Islet of Langerhans (tissue), 1 donor: ENCODE measurements at regions not wholly inside any gene's neighbourhood (a gene's known extent, or its start where the extent isn't known, plus 50 kb on each side); places are given as distances from the start of the nearest gene placed in this dataset.
A peak's percentile ranks its signal among the peaks of the same experiment; 100 is the strongest.
"Not testable (repeated sequence)": the region's sequence is repeated elsewhere in the genome, so short reads cannot be mapped to it uniquely, and the experiment has no call there.

ENCODE experiments used
- FAIRE-seq: peaks from one replicate; lab custom pipeline; 2011; peaks lifted over from hg19 to GRCh38; lab: Jason Lieb, UNC

DNA sequence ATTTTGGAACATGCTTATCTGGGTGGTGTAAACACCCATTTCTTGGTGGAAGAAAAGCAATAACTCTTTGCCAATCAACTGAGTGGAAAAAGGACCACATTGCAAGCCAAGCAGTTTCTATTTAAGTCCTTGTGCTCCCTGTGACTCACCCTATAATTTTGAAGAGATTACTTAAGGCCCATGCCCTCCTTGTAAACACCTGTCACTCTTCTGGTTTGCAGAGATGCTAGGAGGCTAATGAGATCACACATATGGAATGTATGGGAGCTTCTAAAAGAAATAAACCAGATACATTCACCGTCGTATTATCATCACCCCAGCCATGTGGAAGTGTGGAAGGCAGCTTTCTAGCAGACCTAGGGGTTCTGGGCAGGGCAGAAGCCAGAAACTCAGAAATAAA, 337.1 kb downstream of the GADD45G start:
- FAIRE-seq = peak; percentile 49

DNA sequence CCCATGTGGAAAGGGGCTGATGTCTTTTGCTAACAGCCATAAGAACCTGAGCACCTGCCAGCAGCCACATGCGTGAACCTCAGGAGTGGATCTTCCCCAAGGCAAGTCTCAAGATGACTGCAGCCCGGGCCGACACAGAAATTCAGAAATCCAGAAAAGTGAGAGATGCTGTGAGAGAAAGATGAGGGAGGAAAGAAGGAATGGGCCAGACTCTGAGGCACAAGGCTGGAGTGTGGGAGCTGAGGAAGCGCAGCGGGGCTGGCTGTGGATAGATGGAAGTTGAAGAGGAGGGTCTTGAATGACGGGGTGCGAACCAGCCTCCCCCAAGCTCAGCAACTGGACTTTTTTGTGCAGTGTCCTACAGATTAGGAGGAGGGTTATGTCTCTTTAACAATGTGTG, 337.8 kb downstream of the GADD45G start:
- FAIRE-seq = no peak

DNA sequence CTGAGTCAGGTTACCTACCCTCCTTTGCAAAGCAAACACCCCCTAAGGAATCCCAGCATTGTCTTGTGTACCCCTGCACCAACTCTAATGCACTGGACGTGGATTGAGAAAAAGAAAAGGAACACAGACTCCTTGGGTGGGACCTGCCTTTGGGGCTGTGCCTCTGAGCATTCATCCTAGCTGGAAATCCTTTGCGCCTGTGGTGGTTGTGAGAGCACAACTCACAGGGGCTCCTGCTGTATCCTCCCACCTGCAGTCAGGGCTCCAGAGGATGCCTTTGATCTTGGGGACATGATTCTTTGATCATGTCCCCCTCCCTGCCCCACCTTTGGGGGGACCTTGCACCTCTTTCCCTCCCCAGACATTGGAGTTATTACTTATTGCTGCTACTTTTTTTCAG, 338.5 kb downstream of the GADD45G start:
- FAIRE-seq = no peak

DNA sequence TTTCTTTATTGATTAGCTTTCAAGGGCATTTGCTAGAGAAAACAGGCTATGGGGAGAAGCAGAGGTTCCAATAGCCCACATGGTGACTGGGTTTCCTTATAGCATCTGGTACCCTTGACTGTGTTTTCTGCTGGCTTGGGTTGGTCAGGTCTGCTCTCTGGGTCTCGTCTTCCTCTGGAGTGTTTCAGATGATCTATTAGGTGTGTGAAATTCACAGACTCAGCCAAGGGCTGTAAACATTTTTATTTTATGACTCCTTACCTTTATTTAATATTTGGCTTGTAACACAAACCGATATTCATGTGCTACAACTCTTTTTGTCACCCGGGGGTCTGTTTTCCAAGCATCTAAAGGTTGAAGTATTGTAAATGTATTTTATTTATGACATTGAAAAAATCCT, 338.9 kb downstream of the GADD45G start:
- peak; percentile 55 for FAIRE-seq

DNA sequence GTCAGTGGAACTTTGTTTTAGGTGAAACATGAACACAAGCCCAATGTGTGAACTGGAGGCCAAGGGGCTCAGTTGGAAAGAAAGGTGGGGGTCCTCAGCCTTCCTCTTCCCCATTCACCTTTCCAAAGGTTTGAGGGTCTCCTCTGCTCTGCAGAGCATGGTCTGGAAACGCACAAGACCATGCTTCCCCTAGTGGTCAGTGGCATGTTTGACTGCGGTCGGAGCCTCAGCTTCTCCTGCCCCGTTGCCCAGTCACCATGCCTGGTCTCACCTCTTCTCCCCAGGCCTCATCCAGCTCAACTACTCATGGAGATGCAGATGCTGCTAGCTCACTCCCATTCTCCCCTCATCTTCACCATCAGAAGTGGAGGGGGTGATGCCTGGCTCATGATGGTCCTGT, 340.3 kb downstream of the GADD45G start:
- no peak for FAIRE-seq

DNA sequence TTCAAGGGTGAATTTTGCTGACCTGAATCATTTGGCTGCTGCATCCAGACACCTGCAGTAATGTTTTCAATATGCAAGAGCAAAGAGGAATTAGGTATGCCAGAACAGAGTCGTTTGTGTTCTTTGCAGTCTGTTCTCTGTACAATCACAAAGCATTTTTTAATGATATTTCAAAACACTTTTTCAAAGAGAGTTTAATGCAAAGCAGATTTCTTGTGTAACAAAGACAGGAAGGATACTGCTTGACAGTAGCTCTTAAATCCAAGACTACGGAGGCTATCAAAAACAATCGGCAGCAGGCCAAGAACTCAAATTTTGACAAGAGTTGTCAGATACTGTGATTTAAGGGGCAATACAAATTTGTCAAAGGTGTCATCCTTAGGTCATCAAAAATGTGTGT, 341.9 kb downstream of the GADD45G start:
- no peak for FAIRE-seq

DNA sequence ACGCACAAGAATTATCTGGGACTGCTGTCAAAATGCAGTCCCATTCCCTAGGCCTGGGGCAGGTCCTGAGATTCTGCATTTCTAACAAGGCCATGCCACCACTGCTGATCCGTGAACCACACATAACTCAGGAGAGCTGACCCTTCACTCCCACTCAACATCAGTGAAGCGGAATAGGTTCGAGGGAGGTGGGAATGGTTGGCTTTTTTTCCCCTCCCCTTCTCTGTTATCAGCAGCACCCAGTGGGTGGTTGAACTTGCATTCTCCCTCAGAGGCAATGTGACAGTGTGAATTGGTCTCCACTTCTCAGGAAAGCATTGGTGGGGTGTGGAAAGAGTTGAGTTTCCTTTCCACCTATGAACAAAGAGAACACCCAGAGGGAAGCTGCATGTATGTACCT, 344.3 kb downstream of the GADD45G start:
- FAIRE-seq = no peak

DNA sequence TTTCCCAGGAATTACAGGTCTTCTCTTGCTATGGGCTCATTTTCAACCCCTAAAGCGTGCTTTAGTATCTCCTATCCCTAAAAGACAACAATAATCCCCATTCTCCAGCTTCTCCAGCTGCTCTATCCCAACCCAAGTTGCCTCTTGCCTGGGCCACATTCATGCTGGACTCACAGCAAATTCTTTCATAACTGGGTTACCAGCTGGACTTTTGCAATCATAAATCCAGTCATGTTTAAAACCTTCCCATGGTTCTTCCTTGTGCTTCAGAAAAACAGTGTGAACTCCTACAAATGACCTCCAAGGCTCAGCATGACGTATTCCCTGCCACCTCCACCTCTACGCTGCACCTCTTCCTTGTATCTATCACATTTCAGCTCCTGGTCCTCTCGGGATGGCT, 346.9 kb downstream of the GADD45G start:
- FAIRE-seq = no peak

DNA sequence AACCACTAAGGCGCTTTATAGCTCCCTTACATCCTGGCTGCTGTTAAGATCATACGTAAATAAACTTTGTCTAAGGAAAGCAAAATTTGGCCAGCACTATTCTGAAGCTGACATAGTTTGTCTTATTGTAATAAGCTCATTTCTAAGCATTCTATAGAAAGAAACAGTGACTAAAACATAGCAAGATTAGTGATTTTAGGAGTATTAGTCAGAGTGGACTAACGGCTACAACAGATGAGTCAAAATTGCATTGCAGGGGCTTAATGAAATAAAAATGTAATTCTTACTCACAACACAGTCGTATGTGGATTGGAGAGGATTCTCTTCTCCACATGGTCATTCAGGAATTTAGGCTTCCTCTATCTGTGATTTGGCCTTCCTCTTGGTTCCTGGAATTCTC, 347.6 kb downstream of the GADD45G start:
- no peak for FAIRE-seq

DNA sequence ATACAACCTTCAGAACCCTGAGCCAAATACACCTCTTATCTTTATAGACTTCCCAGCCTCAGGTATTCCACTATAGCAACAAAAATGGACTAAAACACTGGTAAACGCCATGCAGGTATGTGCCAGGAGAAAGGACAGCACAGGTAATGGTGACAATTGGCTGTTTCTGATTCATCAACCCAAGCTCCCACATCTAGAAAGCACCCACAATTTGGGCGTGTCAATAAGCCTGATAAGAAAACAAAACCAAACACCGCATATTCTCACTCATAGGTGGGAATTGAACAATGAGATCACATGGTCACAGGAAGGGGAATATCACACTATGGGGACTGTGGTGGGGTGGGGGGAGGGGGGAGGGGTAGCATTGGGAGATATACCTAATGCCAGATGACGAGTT, 348.5 kb downstream of the GADD45G start:
- FAIRE-seq = not testable (repeated sequence)

DNA sequence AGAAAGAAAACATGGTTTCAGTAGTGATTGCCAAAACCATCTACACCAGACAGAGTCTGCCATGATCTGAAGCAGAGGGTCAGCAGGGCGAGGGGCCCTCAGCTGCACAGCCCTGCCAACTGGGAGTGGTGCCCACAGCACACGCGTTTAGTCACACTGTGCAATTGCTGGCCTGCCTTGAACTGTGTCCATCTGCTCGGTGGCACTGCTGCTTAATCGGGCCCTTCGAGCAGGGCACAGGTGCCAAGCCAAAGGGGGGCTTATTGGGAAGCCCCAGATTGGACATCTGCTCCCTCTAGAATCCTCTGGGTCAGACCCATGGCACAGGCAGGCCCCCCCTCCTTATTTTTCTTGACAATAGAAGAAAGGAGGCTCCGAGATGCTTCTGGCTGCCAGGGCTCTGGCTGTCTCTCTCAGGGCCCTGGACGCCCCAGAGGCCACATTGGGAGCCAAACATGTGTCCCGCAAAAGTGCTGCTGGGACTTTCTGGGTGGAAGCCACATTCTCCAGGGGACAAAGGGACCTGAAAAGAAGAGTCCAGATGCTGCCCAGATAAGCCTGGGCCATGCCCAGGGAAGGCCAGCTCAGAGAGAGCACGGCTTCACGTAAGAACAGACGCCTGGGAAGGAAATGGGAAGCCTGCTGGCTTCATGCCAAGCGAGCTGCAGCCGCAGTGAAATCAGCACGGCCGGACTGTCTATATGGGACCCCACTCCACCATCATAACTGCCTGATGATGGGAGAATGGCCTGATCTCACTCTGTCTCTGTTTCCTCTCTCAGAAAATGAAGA, 349.2 kb downstream of the GADD45G start:
- no peak for FAIRE-seq

DNA sequence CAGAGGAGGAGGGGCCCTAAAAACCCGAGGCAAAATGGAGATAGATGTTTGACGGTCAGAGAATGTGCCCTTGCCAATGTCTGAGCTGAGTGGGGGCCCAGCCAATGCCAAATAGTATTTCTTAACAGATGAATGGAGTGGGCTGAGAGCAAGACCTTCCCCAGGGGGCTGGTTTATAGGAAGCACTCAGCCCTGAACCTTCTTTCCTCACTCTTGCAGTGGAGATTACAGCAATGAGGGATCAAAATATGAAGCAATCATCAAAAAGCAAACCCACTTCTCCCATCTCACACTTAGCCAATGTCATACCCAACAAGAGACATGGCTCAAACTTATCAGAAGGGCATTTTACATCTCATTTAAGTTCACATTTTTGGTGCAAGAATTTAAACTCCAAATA, 350.3 kb downstream of the GADD45G start:
- FAIRE-seq = no peak

DNA sequence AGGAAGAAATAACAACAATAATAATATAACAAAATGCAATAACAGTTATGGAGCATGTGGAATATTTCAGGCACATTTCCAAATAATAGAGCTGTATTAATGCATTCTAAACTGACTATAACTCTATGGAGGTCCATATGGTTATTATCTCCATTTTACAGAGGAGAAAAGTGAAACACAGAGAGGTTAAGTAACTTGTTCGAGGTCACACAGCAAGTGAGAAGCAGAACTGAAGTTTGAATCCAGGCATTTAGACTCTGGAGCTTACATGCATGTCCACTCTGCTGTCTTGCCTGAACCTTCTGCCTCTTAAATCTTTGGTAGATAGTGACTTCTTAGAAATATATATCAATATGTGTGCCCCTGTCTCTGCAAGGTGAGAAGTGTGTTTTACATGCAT, 350.8 kb downstream of the GADD45G start:
- FAIRE-seq = no peak

DNA sequence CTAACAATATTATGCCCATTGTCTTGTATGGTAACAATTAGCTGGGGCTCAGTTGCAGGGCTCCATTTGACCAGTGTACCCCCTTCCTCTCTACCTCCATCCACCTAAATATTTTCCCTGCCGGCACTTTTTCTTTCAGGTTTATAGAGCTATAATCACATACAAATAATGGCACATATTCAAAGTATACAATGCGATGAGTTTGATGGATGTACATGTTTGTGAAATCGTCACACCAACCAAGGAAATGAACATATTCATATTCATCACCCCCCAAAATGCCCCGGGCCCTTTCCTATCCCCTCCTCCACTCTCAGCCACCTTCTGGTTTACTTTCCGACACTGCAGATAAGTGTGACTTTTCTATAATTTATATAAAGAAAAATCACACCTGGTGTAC, 351.5 kb downstream of the GADD45G start:
- FAIRE-seq = no peak

DNA sequence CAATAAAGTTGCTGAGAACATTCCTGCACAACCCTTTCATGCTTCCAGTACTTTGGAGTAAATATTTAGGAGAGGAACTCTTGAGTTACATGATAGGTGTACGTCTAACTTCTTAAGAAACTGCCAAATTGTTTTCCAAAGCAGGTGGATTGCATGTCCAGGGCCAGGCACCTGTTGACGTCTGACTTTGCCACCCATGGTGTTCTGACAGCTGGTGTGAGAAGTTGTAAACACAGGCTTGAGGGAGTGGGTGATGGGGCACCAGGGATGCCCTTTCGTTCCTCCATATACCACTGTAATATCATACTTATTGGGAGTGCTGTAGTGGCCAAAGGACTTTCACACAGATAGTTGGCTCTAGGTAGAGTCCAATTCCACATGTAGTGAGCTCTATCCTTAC, 352.1 kb downstream of the GADD45G start:
- no peak for FAIRE-seq

DNA sequence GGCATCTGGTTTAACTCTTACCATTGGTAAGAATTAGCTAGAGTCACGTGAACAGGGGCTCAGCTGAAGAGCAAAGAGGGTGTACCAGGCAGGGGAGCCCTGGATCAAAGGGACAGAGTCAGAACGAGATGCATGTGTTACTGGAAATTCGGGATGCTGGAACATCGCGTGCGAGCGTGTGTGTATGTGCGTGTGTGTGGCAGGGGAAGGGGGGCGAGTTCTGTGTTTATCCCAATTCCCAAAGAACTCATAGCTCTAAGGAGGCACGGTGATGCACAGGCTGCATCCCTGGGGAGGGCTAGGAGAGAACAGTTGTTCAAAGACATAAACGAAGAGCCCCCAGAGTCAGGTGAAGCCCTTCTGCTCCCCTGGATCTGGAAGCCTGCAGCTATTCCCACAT, 353.3 kb downstream of the GADD45G start:
- FAIRE-seq = no peak

DNA sequence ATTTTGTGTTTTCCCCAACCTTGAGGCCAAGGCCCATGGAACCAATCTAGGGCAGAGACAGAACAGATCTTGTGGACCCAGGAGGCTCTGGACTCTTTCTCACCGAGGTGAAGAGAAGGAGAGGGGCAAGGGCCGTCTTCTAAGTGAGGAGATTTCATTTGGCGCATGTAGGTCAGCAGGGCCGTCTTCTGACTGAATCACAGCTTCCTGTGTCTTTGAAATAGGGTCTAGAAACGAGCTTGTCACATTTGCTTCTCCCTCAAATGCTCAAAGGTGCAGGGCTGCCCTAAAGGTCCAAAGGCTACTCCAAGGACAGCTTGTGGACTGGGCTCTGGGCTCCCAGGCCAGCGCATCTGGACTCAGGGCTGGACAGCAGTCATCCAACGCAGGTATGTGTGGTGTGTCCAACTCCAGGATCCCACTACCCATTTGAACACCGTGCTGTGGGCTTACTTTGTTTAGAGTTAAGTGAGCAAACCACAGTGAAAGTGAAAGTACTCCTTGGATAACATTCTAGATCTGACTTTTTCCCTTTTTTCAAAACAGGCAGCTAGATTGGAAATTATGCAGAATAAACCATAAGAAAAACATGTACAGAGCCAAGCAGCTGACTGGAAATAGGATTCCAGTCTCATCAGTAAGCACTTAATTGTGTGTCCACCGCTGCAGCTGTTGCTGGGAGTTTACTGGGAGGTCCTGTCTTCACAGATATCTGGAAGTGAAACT, 357.0 kb downstream of the GADD45G start:
- FAIRE-seq = no peak

DNA sequence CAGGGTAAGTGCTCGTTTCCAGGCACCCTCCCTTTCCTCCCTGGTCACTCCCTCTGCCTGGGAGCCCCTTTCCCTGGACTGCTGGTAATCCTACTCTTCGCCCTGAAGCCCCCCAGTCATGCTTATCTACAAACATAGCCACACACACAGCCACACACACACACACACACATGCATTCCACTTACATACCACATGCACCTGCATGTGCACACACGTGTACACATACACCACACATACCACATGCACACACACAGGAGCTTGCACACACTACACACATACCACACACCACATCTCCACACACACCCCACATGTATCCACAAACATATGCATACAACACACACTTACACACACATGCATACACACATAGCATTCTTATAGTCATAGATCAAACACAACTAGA, 358.5 kb downstream of the GADD45G start:
- FAIRE-seq = no peak

DNA sequence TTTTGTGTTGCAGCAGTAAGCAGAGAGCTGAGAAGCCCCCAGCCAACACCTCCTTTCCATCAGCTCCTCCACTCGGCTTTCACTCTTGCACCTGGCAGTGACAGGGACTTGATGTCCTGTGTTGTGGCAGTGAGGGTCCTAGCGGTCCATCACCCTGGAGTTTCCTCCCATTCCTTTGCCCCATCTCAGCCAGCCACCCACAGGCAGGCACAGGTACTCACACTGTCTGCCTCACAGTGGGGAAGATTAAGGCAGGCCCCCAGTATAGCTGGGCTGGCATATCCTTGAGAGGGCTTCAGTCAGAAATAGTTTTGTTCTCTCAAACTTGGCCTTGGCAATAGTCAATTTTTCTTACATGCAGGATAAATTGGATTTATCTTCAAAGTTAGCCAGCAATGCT, 362.7 kb downstream of the GADD45G start:
- no peak for FAIRE-seq

DNA sequence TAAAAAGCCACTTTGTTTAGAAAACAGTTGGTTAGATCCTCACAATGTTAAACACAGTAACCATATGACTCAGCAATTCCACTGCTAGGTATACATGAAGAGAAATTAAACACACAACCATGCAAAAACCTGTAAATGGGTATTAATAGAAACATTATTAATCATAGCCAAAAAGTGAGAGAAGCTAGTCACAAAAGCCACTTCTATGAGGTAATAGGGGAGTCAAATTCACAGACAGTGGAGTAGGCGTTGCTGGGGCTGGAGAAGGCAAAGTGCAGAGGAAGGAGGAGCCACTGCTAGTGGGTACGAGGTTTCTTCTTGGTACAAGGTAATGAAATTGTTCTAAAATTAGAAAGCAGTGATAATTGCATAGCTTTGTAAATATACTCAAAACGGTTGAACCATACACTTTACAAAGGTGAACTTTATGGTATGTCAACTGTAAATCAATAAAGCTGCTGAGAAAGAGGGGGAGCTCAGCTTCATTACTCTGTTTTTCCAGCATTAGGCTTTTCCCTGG, 364.4 kb downstream of the GADD45G start:
- peak; percentile 91 for FAIRE-seq

DNA sequence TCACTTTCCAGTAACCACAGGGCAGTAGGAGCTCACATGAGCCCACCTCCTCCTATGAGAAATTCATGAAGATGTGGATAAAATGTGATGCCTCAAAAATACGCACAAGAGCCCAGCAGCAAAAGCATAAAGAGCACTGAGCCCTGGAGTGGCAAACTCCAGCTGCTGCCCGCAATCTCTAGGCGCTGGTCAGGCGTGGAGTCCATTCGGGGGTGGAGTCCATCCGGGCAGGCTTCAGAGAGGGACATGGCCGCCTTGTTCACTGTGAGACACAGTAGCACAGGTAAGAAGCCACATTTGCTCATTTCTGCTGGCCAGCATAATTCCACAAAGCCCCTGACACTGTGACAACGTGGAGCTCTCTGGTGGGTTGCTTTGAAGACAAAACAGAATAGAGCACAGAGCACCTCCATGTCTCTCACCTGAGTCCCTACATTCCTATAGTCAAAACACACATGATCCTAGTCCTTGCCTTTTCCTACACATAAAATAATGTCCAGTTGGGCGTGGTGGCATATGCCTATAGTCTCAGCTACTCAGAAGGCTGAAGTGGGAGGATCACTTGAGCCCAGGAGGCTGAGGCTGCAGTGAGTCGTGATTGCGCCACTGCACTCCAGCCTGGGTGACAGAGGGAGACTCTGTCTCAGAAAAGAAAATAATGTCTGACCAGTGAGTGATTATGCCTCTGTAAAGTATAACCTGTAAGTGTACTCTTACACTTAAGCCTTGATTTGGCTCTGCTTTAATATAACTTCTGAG, 365.2 kb downstream of the GADD45G start:
- no peak for FAIRE-seq

DNA sequence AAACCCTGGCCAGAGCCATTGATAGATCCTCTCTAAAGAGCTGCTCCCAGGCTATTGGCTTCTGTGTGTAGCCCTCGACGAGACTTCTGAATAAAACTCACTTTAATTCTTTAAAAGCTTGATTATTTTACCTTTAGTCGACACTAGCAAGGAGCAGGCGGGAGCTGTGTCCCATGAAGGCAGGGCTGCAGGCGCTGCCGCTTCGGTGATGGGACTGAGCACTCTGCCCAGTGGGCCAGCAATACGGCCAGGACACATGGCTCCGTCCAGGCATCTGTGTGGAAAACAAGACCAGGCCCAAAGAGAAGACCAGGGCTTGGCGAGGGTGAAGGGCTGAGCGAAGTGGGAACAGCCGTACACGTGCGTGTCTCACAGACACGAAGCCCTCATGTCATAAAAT, 365.9 kb downstream of the GADD45G start:
- no peak for FAIRE-seq

DNA sequence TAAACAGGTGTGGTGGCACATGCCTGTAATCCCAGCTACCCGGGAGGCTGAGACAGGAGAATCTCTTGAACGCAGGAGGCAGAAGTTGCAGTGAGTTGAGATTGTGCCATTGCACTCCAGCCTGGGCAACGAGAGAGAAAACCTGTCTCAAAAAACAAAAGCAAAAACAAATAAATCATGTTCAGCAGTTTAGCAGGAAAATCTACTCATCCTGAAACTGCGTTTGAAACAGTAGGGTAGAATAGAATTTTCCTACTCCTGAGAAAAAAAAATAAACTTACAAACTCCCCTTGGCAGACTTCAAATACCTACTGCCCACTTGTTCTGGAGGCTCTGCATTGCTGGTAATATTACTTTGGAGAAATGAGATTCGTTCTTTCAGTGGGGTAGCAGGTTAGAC, 367.7 kb downstream of the GADD45G start:
- FAIRE-seq = no peak
